ENCODE measurements at regions not wholly inside any gene's neighbourhood (a gene's known extent, or its start where the extent isn't known, plus 50 kb on each side); places are given as distances from the start of the nearest gene placed in this dataset.

GRCh38 chr5:124414973-124415372, 331.5 kb downstream of the ZNF608 start:
- TF ChIP-seq CTCF (conservative IDR thresholded peaks at IDR 0.05) (no peak), ZFX (IDR thresholded peaks at IDR 0.05) (no peak)
